Liver (tissue), 3 donors: ENCODE measurements at regions not wholly inside any gene's neighbourhood (a gene's known extent, or its start where the extent isn't known, plus 50 kb on each side); places are given as distances from the start of the nearest gene placed in this dataset.

Source experiments
- CTCF ChIP-seq: fragments of 150-350 bp; IDR thresholded peaks from 2 replicates; pipeline ENCODE4 v1.5.1; 2017; ENCODE audit warnings: improper control_type of control experiment, low read depth, low read length; ENCODE audit not compliant: missing input control
- EGR1 ChIP-seq, 2 donors: IDR thresholded peaks; 2 replicates each; pipeline ENCODE4 v1.6.1; 2016 to 2018; ENCODE audit warnings: antibody characterized with exemption in 2 of 2, low read depth in 2 of 2
- GABPA ChIP-seq, 2 donors: IDR thresholded peaks in 1 of 2; conservative IDR thresholded peaks in 1 of 2; 2 replicates each; pipeline ENCODE4 v1.6.1; 2016; ENCODE audit warnings: antibody characterized with exemption in 2 of 2, mild to moderate bottlenecking in 1 of 2, moderate library complexity in 1 of 2
- MAX ChIP-seq: IDR thresholded peaks from 2 replicates; pipeline ENCODE4 v1.6.1; 2016; ENCODE audit warnings: antibody characterized with exemption
- donor health status: healthy.
- donor health status: healthy.

- TF ChIP-seq GABPA (IDR thresholded peaks at IDR 0.05 in 1 of 2, conservative IDR thresholded peaks at IDR 0.05 in 1 of 2) (no peak), EGR1 (IDR thresholded peaks at IDR 0.05; ENCODE audit: low read depth in 2 of 2) (no peak), CTCF (no peak), MAX (no peak)
These were observed 111.1 kb downstream of the LACC1 start for GRCh38 chr13:43990829-43991228.
